OCI-LY1 (cell line): ENCODE measurements at regions not wholly inside any gene's neighbourhood (a gene's known extent, or its start where the extent isn't known, plus 50 kb on each side); places are given as distances from the start of the nearest gene placed in this dataset.

Experiments used
- EZH2 ChIP-seq: fragments of 200-600 bp; sonication (generic), shearing (Covaris generic); IDR thresholded peaks from 2 replicates; pipeline ENCODE4 v1.8.0; 2017; ENCODE audit warnings: borderline replicate concordance, mixed run types, mild to moderate bottlenecking, antibody characterized with exemption, low read length, moderate library complexity, mixed read lengths
- TF ChIP-seq, protein P1 (sequence below): fragments of 200-600 bp; sonication (generic), shearing (Covaris generic); IDR thresholded peaks from 2 replicates; pipeline ENCODE4 v1.5.1; 2017; ENCODE audit warnings: mild to moderate bottlenecking, antibody characterized with exemption, low read length, moderate library complexity, mixed read lengths

GRCh38 chr13:71068041-71068440, 799.0 kb downstream of the DACH1 start:
- no peak for TF ChIP-seq EZH2
- TF ChIP-seq, protein P1, sequence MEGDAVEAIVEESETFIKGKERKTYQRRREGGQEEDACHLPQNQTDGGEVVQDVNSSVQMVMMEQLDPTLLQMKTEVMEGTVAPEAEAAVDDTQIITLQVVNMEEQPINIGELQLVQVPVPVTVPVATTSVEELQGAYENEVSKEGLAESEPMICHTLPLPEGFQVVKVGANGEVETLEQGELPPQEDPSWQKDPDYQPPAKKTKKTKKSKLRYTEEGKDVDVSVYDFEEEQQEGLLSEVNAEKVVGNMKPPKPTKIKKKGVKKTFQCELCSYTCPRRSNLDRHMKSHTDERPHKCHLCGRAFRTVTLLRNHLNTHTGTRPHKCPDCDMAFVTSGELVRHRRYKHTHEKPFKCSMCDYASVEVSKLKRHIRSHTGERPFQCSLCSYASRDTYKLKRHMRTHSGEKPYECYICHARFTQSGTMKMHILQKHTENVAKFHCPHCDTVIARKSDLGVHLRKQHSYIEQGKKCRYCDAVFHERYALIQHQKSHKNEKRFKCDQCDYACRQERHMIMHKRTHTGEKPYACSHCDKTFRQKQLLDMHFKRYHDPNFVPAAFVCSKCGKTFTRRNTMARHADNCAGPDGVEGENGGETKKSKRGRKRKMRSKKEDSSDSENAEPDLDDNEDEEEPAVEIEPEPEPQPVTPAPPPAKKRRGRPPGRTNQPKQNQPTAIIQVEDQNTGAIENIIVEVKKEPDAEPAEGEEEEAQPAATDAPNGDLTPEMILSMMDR, result no peak
